ENCODE measurements at regions not wholly inside any gene's neighbourhood (a gene's known extent, or its start where the extent isn't known, plus 50 kb on each side); places are given as distances from the start of the nearest gene placed in this dataset.

- intact Hi-C loops (cut with micrococcal nuclease): no loop called here
- no peak overlapping the region for H3K27ac Mint-ChIP-seq
- H3K9me3 Mint-ChIP-seq (ENCODE audit: insufficient read depth): peaks cover 3% of the 10 kb centered on the region
- no peak for TF ChIP-seq CTCF (IDR thresholded peaks at IDR 0.05)
- no peaks in the 10 kb centered on the region for H4K20me1 ChIP-seq (ENCODE audit: control insufficient read depth, insufficient read depth, low read length, poor library complexity, severe bottlenecking)
- ChIA-PET CTCF (no interaction called here), POLR2A (no interaction called here)
- H3K4me3 ChIP-seq (ENCODE audit: control extremely low read depth in 1 of 5, extremely low read depth in 1 of 5, insufficient read depth in 1 of 5, low read depth in 2 of 5, low read length in 4 of 5): no peak overlapping the region
- H3K27me3 ChIP-seq (replicated peaks in 1 of 4; ENCODE audit: control extremely low read depth in 1 of 4, control insufficient read depth in 3 of 4, insufficient read depth in 4 of 4, low read length in 3 of 4): no peaks in the 10 kb centered on the region
- H3K36me3 ChIP-seq (replicated peaks in 1 of 2; ENCODE audit: control extremely low read depth in 1 of 2, control insufficient read depth in 1 of 2, extremely low read depth in 1 of 2, insufficient read depth in 2 of 2, low read length in 1 of 2): no peaks in the 10 kb centered on the region
- no peaks in the 10 kb centered on the region for H3K79me2 ChIP-seq (ENCODE audit: control insufficient read depth, insufficient read depth, low read length)
- WGBS (ENCODE audit: insufficient coverage): 100% methylated on average over 3 of the region's 7 CpGs
- peaks cover 4% of the 10 kb centered on the region for H3K27me3 Mint-ChIP-seq
- no peak overlapping the region for H3K4me2 ChIP-seq (replicated peaks; ENCODE audit: low read depth, low read length, poor library complexity, severe bottlenecking)
- H3K4me1 Mint-ChIP-seq: no peaks in the 10 kb centered on the region
- H3K9me3 ChIP-seq (ENCODE audit: control extremely low read depth in 1 of 3, control insufficient read depth in 2 of 3, insufficient read depth in 1 of 3, low read length in 2 of 3): peaks cover 0 to 3% (median 2%) of the 10 kb centered on the region in 3 donors
- no peak overlapping the region for H3K9ac ChIP-seq (ENCODE audit: low read length)
- DNase-seq: no peak
- H3K27ac ChIP-seq (ENCODE audit: low read length in 2 of 2): no peak overlapping the region
- H2AFZ ChIP-seq (ENCODE audit: insufficient read depth, low read depth, low read length, poor library complexity, severe bottlenecking): no peak overlapping the region
- no peaks in the 10 kb centered on the region for H3K4me1 ChIP-seq (ENCODE audit: control insufficient read depth in 2 of 2, insufficient read depth in 2 of 2, low read length in 2 of 2)
- no peak for ATAC-seq (ENCODE audit: low read depth)
- no peak overlapping the region for H3K4me3 Mint-ChIP-seq
Measured at GRCh38 chr12:118748478-118749380, 232.6 kb upstream of the SRRM4 start.

DNA sequence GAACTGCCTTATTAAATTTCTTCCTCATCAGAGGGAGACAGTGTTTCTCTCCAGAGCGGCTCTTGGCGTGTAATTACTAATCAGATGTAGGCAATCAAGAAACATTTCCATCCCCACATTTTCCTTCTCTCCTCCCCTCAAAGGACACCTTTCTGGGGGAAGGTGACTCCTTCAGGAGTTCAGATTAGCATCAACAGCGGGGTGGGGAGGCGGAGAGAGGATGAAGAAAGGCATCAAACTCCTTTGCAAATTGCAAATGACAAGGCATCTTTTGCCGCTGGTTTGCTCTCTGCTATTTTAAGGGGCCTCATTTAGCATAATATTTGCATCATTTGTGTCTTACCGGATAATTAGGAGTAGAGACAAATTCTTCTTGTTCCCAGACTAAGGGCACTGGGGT lies 231.7 kb upstream of the SRRM4 start:
- DNase-seq (no peak), ATAC-seq (ENCODE audit: low read depth) (no peak)
- no peak overlapping the region for H3K27ac ChIP-seq (ENCODE audit: low read length in 2 of 2)
- H3K36me3 ChIP-seq (replicated peaks in 1 of 2; ENCODE audit: control extremely low read depth in 1 of 2, control insufficient read depth in 1 of 2, extremely low read depth in 1 of 2, insufficient read depth in 2 of 2, low read length in 1 of 2): no peaks in the 10 kb centered on the region
- H3K27me3 ChIP-seq (replicated peaks in 1 of 4; ENCODE audit: control extremely low read depth in 1 of 4, control insufficient read depth in 3 of 4, insufficient read depth in 4 of 4, low read length in 3 of 4): no peaks in the 10 kb centered on the region
- H3K4me1 ChIP-seq (ENCODE audit: control insufficient read depth in 2 of 2, insufficient read depth in 2 of 2, low read length in 2 of 2): no peaks in the 10 kb centered on the region
- H3K27me3 Mint-ChIP-seq: peaks cover 4% of the 10 kb centered on the region
- no peak overlapping the region for H3K27ac Mint-ChIP-seq
- intact Hi-C loops (cut with micrococcal nuclease): no loop called here
- no peak overlapping the region for H3K4me2 ChIP-seq (replicated peaks; ENCODE audit: low read depth, low read length, poor library complexity, severe bottlenecking)
- H3K4me3 ChIP-seq (ENCODE audit: control extremely low read depth in 1 of 5, extremely low read depth in 1 of 5, insufficient read depth in 1 of 5, low read depth in 2 of 5, low read length in 4 of 5): no peak overlapping the region
- peaks cover 0 to 3% (median 2%) of the 10 kb centered on the region in 3 donors for H3K9me3 ChIP-seq (ENCODE audit: control extremely low read depth in 1 of 3, control insufficient read depth in 2 of 3, insufficient read depth in 1 of 3, low read length in 2 of 3)
- H3K9ac ChIP-seq (ENCODE audit: low read length): no peak overlapping the region
- no peaks in the 10 kb centered on the region for H4K20me1 ChIP-seq (ENCODE audit: control insufficient read depth, insufficient read depth, low read length, poor library complexity, severe bottlenecking)
- POLR2A ChIA-PET: no interaction called here
- WGBS (ENCODE audit: insufficient coverage): 90% methylated on average over 2 of the region's 6 CpGs
- CTCF ChIA-PET: no interaction called here
- peaks cover 3% of the 10 kb centered on the region for H3K9me3 Mint-ChIP-seq (ENCODE audit: insufficient read depth)
- H3K79me2 ChIP-seq (ENCODE audit: control insufficient read depth, insufficient read depth, low read length): no peaks in the 10 kb centered on the region
- no peak for TF ChIP-seq EZH2 (IDR thresholded peaks at IDR 0.05; ENCODE audit: borderline replicate concordance, insufficient read depth, low read depth, low read length, poor library complexity, severe bottlenecking)
- TF ChIP-seq CTCF (IDR thresholded peaks at IDR 0.05): no peak
- H2AFZ ChIP-seq (ENCODE audit: insufficient read depth, low read depth, low read length, poor library complexity, severe bottlenecking): no peak overlapping the region
- H3K4me3 Mint-ChIP-seq: no peak overlapping the region
- no peaks in the 10 kb centered on the region for H3K4me1 Mint-ChIP-seq
